ENCODE measurements at regions not wholly inside any gene's neighbourhood (a gene's known extent, or its start where the extent isn't known, plus 50 kb on each side); places are given as distances from the start of the nearest gene placed in this dataset.

DNA sequence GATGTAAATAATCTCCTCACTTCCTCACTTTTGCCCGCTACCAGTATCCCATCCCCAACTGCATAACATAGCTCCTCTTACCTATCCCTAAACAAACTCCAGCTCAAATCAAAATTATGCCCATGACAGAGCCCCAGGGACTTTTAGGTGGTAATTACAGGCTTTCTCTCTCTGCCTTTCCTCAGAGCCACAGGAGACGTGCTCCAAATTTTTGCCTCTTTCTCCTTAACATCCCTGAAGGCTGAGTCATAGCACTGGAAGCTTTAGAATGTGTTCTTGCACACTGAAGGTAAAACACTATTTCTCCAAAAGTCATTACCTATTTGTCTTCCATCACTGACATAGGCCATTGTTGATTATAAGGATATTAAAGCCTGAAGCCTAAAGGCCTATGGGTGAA, 263.5 kb upstream of the PLD5 start:
- TF ChIP-seq, protein P1, sequence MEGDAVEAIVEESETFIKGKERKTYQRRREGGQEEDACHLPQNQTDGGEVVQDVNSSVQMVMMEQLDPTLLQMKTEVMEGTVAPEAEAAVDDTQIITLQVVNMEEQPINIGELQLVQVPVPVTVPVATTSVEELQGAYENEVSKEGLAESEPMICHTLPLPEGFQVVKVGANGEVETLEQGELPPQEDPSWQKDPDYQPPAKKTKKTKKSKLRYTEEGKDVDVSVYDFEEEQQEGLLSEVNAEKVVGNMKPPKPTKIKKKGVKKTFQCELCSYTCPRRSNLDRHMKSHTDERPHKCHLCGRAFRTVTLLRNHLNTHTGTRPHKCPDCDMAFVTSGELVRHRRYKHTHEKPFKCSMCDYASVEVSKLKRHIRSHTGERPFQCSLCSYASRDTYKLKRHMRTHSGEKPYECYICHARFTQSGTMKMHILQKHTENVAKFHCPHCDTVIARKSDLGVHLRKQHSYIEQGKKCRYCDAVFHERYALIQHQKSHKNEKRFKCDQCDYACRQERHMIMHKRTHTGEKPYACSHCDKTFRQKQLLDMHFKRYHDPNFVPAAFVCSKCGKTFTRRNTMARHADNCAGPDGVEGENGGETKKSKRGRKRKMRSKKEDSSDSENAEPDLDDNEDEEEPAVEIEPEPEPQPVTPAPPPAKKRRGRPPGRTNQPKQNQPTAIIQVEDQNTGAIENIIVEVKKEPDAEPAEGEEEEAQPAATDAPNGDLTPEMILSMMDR (IDR thresholded peaks at IDR 0.05): no peak
- no peak for TF ChIP-seq POLR2A (IDR thresholded peaks at IDR 0.05)

Data from Peyer's patch (tissue), 4 donors.